ENCODE measurements at regions not wholly inside any gene's neighbourhood (a gene's known extent, or its start where the extent isn't known, plus 50 kb on each side); places are given as distances from the start of the nearest gene placed in this dataset.

GRCh38 chr5:98573834-98574320 is 199.6 kb upstream of the RGMB start:
- H3K36me3 ChIP-seq (ENCODE audit: insufficient read depth, low read length) = no peaks in the 10 kb centered on the region
- no peaks in the 10 kb centered on the region for H3K27me3 ChIP-seq (ENCODE audit: insufficient read depth, low read depth, low read length)
- H3K4me2 ChIP-seq (ENCODE audit: low read length) = no peak overlapping the region
- no peak overlapping the region for H2AFZ ChIP-seq (ENCODE audit: low read depth, low read length)
- no peaks in the 10 kb centered on the region for H4K20me1 ChIP-seq (ENCODE audit: insufficient read depth)
- H3F3A ChIP-seq (ENCODE audit: insufficient read depth, low read length, poor library complexity, severe bottlenecking) = no peaks in the 10 kb centered on the region
- no peaks in the 10 kb centered on the region for H3K9me3 ChIP-seq (ENCODE audit: low read length)
- no peak overlapping the region for H3K4me3 ChIP-seq (ENCODE audit: low read length)
- no peak for TF ChIP-seq POLR2AphosphoS5 (IDR thresholded peaks at IDR 0.05)
- TF ChIP-seq REST (IDR thresholded peaks at IDR 0.05; ENCODE audit: borderline replicate concordance) = no peak
- TF ChIP-seq EZH2 (IDR thresholded peaks at IDR 0.05; ENCODE audit: borderline replicate concordance, insufficient read depth, low read length, poor library complexity, severe bottlenecking) = no peak
- no peak for TF ChIP-seq MXI1 (conservative IDR thresholded peaks at IDR 0.05; ENCODE audit: poor library complexity, severe bottlenecking)
- H3K9ac ChIP-seq (ENCODE audit: low read length) = no peak overlapping the region
- no peak overlapping the region for H3K27ac ChIP-seq (ENCODE audit: low read length)
- H3K79me2 ChIP-seq (replicated peaks; ENCODE audit: insufficient read depth, low read length) = no peaks in the 10 kb centered on the region
- no peaks in the 10 kb centered on the region for H3K9me2 ChIP-seq (ENCODE audit: insufficient read depth, low read length)

DNA sequence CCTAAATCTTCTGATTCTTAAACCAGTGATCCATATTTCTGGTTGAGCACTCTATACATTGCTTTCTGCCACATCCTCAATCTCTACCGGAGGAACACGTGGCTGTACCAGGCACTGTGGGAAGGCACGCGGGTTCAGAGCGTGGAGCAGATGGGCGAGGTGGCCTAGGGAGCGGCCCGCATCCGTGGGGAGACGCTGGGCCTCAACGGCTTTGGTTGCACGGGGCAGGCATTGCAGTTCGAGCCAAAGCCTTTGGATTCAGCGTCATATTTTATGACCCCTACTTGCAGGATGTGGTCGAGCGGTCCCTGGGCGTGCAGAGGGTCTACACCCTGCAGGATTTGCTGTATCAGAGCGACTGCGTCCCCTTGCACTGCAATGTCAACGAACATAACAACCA is 197.2 kb upstream of the RGMB start:
- Histone ChIP-seq H4K20me1 (ENCODE audit: insufficient read depth) (no peaks in the 10 kb centered on the region), H3K9me2 (ENCODE audit: insufficient read depth, low read length) (no peaks in the 10 kb centered on the region), H3K4me3 (ENCODE audit: low read length) (no peak overlapping the region), H3K9me3 (ENCODE audit: low read length) (no peaks in the 10 kb centered on the region), H3K9ac (ENCODE audit: low read length) (no peak overlapping the region), H3F3A (ENCODE audit: insufficient read depth, low read length, poor library complexity, severe bottlenecking) (no peaks in the 10 kb centered on the region), H3K27ac (ENCODE audit: low read length) (no peak overlapping the region), H3K27me3 (ENCODE audit: insufficient read depth, low read depth, low read length) (no peaks in the 10 kb centered on the region), H2AFZ (ENCODE audit: low read depth, low read length) (no peak overlapping the region), H3K4me2 (ENCODE audit: low read length) (no peak overlapping the region), H3K79me2 (replicated peaks; ENCODE audit: insufficient read depth, low read length) (no peaks in the 10 kb centered on the region), H3K36me3 (ENCODE audit: insufficient read depth, low read length) (no peaks in the 10 kb centered on the region)
- TF ChIP-seq TAF1 (IDR thresholded peaks at IDR 0.05; ENCODE audit: low read depth) = no peak
- no peak for TF ChIP-seq REST (IDR thresholded peaks at IDR 0.05; ENCODE audit: borderline replicate concordance)
- TF ChIP-seq MXI1 (conservative IDR thresholded peaks at IDR 0.05; ENCODE audit: poor library complexity, severe bottlenecking) = no peak
- no peak for TF ChIP-seq EP300 (conservative IDR thresholded peaks at IDR 0.05; ENCODE audit: poor library complexity, severe bottlenecking)
- TF ChIP-seq RAD21 (conservative IDR thresholded peaks at IDR 0.05) = no peak
- TF ChIP-seq, protein P1, sequence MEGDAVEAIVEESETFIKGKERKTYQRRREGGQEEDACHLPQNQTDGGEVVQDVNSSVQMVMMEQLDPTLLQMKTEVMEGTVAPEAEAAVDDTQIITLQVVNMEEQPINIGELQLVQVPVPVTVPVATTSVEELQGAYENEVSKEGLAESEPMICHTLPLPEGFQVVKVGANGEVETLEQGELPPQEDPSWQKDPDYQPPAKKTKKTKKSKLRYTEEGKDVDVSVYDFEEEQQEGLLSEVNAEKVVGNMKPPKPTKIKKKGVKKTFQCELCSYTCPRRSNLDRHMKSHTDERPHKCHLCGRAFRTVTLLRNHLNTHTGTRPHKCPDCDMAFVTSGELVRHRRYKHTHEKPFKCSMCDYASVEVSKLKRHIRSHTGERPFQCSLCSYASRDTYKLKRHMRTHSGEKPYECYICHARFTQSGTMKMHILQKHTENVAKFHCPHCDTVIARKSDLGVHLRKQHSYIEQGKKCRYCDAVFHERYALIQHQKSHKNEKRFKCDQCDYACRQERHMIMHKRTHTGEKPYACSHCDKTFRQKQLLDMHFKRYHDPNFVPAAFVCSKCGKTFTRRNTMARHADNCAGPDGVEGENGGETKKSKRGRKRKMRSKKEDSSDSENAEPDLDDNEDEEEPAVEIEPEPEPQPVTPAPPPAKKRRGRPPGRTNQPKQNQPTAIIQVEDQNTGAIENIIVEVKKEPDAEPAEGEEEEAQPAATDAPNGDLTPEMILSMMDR (IDR thresholded peaks at IDR 0.05; ENCODE audit: poor library complexity, severe bottlenecking) = no peak
- no peak for TF ChIP-seq SMC3 (conservative IDR thresholded peaks at IDR 0.05; ENCODE audit: poor library complexity)
- no peak for TF ChIP-seq POLR2AphosphoS5 (IDR thresholded peaks at IDR 0.05)
- TF ChIP-seq EZH2 (IDR thresholded peaks at IDR 0.05; ENCODE audit: borderline replicate concordance, insufficient read depth, low read length, poor library complexity, severe bottlenecking) = no peak
